ENCODE measurements at regions not wholly inside any gene's neighbourhood (a gene's known extent, or its start where the extent isn't known, plus 50 kb on each side); places are given as distances from the start of the nearest gene placed in this dataset.
A peak's percentile ranks its signal among the peaks of the same experiment; 100 is the strongest.
"Not testable (repeated sequence)": the region's sequence is repeated elsewhere in the genome, so short reads cannot be mapped to it uniquely, and the experiment has no call there.

DNA sequence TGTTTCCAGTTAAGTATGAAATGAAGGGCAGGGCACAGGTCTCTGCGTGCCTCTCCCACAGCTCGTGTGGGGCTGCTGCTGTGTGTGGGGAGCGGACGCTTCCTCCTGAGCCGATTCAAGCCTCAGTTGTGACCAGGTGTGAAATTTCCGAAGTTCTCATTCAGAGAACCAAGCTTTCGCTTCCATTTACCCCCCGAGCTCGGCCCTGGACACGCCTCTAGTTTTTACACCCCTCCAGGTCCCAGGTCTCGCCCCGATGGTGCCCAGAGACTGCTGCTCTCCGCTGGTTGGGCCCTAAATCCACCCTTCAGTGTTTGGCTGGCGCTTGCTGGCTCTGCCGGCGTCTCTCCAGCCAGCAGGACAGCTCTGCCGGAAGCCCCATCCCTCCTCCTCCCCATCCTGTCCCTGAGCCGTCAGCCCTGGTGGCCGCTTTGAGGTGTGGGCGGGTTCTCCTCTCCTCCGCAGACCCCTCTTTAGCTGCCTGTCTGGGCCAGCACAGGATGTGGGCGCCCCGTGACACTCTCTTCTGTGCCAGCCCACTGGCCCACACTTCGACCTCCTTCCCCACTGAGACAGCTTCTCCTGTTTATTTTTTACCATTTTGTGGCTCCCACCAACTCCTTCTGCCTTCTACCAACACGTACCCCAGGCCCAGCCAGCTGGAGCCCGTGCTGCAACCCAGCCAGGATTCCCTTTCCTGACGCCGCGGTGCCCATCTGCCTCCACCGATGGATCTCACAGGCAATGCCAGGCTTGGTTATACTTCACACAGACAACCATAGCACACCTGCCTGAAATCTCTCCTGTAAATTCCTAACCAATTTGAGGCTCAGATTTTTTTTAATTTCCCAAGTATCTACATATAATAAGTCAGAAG is 142.8 kb downstream of the DLL1 start:
- peak; percentile 40 for DNase-seq (ENCODE audit: low spot score)

- DNase-seq (ENCODE audit: low spot score), result no peak
Measured at GRCh38 chr6:170147056-170147787, 143.7 kb downstream of the DLL1 start.

DNA sequence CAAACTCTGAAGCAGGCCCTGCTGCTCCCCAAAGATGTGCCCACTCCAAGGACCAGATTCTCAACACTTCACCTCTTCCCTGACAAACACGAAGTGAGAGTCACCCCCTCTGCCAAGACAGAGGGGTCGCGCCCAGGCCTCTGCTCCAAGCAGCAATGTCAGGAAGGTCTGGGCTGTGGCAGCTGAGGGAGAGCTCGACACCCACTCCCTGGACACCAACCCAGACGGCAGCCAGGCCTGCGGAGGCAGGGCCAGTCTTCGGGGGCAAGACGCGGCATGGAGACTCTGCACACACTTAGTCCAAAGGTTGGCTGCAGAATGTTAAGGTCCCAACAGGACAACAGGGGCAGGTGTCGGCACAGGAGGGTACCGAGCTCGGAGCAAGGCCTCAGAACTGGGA is 144.2 kb downstream of the DLL1 start:
- DNase-seq (ENCODE audit: low spot score), result no peak

DNA sequence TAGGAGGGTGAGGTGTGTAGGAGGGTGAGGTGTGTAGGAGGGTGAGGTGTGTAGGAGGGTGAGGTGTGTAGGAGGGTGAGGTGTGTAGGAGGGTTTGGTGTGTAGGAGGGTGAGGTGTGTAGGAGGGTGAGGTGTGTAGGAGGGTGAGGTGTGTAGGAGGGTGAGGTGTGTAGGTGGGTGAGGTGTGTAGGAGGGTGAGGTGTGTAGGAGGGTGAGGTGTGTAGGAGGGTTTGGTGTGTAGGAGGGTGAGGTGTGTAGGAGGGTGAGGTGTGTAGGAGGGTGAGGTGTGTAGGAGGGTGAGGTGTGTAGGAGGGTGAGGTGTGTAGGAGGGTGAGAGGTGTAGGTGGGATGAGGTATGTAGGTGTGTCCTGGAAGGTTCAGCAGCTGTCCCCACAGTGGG is 144.7 kb downstream of the DLL1 start:
- not testable (repeated sequence) for DNase-seq (ENCODE audit: low spot score)

- not testable (repeated sequence) for DNase-seq (ENCODE audit: low spot score)
Measured at GRCh38 chr6:170145716-170146115, 145.2 kb downstream of the DLL1 start.

DNA sequence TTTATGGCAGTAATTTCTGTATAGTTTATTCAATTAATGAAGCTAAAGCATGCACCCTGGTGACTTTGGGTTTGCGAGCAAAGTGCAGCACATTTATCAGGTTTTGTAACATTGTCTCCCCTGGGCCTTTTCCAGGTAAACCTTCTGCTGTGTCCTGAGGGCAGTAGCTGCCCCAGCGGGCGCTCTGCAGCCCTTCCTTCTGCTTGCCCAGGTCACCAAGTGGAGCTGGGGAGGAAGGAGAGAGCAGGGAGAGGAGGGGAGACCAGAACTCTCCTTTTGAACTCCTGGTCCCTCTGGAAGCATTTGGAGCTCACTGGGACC is 145.6 kb downstream of the DLL1 start:
- DNase-seq (ENCODE audit: low spot score), result no peak

- no peak for DNase-seq (ENCODE audit: low spot score)
Measured at GRCh38 chr6:170144571-170145271, 146.2 kb downstream of the DLL1 start.

- DNase-seq (ENCODE audit: low spot score), result no peak
Measured at GRCh38 chr6:170143401-170144150, 147.3 kb downstream of the DLL1 start.

DNA sequence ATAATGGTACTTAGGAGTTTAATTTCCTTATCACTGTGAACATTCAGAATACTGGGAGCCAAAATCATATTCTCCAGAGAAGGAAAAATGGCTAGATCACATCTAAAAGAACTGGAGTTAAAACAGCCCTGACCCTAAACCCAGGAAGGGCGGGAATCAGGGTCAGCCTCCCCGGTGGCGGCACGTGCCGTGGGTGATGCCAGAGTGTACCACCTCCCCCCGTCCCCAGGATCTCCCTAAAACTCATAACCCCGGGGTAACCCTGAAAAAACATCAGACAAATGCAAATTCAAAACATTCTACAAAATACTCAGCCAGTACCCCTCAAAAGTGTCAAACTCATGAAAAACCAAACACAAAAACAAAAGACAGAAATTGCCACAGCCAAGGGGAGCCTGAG is 148.3 kb downstream of the DLL1 start:
- no peak for DNase-seq (ENCODE audit: low spot score)

GRCh38 chr6:170141061-170141460 is 149.8 kb downstream of the DLL1 start:
- not testable (repeated sequence) for DNase-seq (ENCODE audit: low spot score)

DNA sequence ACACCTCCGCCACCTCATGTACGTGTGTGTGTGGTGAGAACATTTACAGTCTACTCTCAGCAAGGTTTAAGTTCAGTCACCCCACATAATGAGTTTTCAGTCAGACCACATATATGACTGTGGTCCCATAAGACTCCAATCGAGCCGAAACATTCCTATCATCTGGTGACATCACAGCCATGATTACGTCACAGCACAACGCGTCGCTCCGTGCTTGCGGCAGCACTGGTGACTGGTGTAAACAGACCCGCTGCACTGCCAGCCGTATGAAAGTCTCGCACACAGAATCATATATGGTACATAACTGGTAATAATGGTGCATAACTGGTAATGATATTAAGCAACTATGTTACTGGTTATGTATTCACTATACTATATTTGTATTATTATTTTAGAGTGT is 150.7 kb downstream of the DLL1 start:
- DNase-seq (ENCODE audit: low spot score), result no peak

DNA sequence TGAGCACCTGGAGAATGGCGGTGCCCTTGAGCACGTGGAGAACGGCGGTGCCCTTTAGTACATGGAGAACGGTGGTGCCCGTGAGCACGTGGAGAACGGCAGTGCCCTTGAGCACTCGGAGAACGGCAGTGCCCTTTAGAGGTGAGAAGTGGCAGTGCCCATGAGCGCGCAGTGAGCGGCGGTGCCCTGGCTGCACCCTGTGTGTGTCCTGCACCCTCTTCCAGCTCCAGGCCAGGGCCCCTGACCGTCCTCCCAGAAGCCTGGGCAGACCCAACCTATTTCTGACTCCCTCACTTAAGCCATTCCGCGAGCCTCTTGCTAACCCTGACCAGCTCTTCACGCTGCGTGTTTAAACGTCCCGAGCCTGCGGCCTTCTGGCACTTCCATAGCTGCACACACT is 151.3 kb downstream of the DLL1 start:
- no peak for DNase-seq (ENCODE audit: low spot score)

DNA sequence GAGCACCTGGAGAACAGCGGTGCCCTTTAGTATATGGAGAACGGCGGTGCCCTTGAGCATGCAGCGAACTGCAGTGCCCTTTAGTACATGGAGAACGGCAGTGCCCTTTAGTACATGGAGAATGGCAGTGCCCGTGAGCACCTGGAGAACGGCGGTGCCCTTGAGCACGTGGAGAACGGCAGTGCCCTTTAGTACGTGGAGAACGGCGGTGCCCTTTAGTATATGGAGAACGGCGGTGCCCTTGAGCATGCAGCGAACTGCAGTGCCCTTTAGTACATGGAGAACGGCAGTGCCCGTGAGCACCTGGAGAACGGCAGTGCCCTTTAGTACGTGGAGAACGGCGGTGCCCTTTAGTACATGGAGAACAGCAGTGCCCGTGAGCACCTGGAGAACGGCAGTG is 151.8 kb downstream of the DLL1 start:
- not testable (repeated sequence) for DNase-seq (ENCODE audit: low spot score)

- DNase-seq (ENCODE audit: low spot score), result no peak
Measured at GRCh38 chr6:170137911-170138910, 152.7 kb downstream of the DLL1 start.

DNA sequence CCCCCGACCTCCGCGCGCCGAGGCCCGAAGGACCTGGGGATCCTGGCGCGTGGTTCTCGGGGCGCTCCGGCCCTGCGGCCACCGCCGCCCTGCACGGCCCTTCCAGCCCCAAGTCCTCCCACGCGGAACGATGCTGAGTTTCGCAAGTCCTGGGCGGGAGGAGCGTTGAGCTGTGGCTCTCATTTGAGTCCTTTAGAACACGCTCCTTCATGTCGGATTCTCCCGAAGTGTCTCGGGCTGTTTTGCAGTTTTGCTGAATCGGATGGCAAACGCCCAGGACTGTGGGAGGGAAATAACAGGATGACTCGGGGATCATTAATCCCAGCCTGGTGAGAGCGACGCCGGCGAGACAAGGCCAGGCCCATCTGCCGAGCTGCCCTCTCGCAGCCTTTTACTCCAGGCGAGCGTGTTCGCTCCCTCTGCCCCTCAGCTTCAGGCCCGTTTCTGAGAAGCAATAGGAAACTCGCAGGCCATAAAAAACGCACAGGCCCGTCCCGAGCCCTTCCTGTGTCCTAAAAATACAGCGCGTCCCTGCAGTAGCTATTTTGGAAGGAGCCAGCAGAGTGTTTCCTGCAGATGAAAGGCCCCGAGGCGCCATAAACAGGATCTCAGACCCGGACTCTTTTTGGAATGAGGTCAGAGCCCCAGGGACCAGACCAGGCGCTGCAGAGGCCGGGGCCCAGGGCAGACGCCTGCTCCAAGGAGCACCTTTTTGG is 153.5 kb downstream of the DLL1 start:
- no peak for DNase-seq (ENCODE audit: low spot score)

GRCh38 chr6:170136541-170137175 is 154.2 kb downstream of the DLL1 start:
- DNase-seq (ENCODE audit: low spot score), result no peak

DNA sequence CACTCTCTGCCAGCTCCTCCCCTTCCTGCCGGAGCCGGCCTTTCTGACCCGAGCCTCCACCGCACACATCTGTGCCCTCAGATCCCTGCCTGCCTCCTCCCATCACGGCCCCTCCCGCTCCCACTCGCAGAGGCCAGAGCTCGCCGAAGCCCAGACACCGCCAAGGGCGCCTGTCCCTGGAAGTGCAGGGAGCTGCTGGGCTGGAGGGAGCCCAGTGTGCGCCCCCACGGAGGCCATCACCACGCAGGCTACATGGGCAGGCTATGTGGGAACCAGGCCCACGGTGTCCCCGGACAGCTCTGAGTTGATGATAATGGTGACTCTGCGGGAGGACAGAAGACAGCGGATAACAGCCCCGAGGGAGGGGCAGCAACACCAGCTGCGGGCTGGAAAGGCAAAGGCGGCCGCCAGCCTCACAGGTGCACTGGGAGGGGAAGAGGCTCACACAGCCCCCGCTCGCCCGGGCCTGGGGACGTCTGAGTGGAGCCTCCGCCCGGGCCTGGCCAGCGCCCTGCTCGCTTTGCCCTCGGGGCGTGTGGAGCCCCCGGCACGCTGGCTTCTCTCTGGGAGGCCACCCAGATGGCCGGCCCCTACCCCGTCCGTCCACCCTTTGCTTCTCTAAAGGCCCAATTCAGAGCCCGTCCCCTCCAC is 154.9 kb downstream of the DLL1 start:
- no peak for DNase-seq (ENCODE audit: low spot score)

DNA sequence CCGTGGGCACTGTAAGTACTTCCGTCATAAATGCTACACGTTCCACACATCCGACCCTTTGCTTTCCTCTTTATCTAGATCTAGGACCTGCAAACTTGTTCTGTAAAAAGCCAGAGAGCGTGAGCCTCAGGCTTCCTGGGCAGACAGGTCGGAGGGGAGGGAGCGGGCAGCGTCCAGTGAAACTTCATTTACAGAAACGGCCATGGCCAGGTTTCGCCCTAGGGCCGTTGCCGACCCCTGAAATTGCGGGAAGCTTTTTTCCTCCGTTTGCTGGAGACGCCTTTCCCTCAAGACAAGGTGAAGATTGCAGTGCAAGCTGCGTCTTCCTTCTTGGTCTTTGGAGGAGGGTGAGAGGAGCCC is 155.4 kb downstream of the DLL1 start:
- DNase-seq (ENCODE audit: low spot score), result no peak

All from CD4-positive, alpha-beta T cell treated with Interleukin-15 for 4 hours (primary cell).